GM18520 (cell line): ENCODE measurements at regions not wholly inside any gene's neighbourhood (a gene's known extent, or its start where the extent isn't known, plus 50 kb on each side); places are given as distances from the start of the nearest gene placed in this dataset.
"Not testable (repeated sequence)": the region's sequence is repeated elsewhere in the genome, so short reads cannot be mapped to it uniquely, and the experiment has no call there.

Source experiments
- ATAC-seq: cut with Tn5 transposase; IDR thresholded peaks from one replicate; pipeline ENCODE4 v1.9.1; 2021; ENCODE audit not compliant: unreplicated experiment

DNA sequence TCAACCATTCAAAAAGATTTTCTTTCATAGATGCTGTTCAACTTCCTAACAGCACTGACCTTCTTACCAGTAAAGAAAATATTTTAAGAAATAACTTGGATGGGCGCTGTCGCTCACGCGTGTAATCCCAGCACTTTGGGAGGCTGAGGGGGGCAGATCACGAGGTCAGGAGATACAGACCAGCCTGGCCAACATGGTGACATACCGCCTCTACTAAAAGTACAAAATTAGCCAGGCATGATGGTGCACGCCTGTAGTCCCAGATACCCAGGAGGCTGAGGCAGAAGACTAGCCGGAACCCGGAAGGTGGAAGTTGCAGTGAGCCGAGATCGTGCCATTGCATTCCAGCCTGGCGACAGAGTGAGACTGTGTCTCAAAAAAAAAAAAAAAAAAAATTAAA is 865.7 kb upstream of the SLC10A2 start:
- ATAC-seq, result no peak

DNA sequence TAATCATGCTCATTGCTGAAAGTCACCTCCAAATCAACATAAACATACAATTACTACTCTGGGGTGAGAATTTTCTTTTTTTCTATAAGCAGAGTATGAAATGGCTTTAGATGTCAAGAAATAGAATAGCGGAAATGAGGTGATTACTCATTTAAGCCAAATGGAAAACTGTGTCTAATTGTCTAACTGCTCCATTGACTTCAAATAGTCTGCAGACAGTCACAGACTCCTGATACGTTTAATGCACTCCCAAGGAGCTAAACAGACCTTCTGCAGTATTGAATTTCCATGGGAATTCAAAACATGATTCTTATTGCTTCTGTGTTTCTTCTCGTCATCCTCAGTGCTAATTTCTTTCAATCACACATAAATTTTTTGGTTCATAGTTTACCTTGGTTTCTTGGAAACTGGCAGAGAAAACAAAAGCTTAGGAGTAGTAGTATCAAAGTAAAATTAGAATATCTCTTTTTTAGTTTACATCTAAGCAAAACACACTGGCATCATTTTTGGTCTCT is 865.2 kb upstream of the SLC10A2 start:
- no peak for ATAC-seq

DNA sequence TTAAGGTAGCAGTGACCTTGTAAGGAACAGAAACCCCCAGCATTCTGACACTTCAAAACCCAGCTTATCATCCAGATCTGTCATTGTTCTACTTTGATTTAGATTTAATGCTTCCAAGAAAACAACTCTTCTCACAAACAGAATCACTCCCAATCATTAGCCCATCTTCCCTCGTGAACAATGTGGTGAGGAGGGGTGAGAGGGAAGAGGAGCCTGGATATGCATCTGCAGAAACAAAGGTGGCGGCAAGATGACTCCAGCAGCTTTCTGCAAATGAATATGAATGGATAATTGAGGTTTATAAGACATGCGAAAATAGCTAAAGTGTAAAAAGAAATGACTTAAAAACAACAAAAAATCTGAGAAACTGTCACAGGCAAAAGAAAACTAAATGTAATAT is 859.9 kb upstream of the SLC10A2 start:
- ATAC-seq, result no peak

GRCh38 chr13:103908911-103909310 is 842.7 kb upstream of the SLC10A2 start:
- no peak for ATAC-seq

DNA sequence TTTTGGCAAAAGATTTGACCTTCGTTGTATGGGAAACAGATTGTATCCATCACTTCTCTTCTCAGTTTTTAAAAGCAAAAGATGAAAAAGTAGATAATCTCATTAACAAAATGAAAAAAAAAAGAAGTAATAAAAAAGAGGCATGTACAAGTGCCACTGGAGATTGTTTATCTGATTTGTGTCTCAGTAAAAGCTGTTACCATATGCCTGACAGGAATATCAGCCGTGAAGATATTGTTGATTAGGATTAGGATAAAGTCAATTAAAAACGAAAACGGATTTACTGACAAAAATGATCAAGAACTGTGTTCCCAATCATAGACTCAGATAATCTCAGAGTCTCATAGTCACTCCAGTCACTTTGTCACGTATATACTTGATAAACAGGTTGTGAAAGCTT is 842.1 kb upstream of the SLC10A2 start:
- ATAC-seq, result no peak

DNA sequence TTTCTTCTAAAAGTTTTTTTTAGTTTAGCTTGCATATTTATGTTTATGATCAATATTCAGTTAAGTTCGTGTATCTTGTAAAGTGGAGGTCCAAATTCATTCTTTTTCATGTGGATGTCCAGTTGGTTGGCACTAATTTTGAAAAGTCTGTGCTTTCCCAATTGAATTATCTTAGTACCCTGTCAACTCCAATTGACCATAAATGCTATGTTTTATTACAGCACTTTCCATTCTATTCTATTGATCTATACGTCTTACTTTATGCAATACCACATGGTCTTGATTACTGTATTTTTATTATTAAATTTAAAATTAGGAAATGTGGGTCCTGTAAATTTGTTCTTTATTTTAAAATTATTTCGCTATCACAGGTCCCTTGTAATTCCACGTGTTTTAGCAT is 837.6 kb upstream of the SLC10A2 start:
- ATAC-seq, result no peak

DNA sequence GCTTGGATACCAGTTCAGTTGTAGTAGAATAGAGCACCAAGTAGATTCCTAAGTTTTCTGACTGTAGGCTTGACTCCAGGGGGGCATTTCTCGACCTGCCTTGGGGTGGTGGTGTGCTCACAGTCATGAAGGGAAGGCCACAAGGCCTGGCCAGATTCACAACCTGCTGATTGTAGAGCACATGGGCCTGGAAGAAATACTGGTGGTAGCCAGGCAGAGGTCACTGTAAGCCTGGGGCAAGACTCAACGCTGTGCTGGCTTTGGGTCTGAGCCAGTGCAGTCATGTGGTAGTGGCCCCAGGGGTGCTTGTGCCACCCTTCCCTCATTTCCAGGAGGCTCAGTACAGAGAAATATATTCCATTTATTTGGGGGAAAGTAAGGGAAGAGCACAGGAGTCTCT is 832.3 kb upstream of the SLC10A2 start:
- no peak for ATAC-seq

- ATAC-seq, result no peak
Observed at GRCh38 chr13:103895835-103896531, 829.8 kb upstream of the SLC10A2 start.

DNA sequence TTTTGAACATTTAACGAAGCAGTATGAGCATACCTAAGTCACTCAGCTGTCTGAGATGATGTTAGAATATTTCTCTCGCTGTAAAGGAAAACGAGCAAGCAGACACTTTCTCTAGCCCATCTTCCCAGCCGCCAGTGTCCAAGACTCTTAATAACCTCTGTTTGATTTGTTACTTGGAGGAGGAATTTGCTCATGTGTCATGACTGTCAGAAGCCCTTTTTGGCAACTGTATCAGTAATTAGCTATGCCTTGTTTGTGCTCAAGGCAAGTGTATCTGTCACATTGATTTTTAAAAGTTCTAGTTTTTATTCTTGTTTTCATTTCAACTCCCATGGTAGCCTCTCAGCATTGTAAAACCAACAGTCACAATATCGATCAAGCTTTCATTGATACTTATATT is 828.4 kb upstream of the SLC10A2 start:
- no peak for ATAC-seq

DNA sequence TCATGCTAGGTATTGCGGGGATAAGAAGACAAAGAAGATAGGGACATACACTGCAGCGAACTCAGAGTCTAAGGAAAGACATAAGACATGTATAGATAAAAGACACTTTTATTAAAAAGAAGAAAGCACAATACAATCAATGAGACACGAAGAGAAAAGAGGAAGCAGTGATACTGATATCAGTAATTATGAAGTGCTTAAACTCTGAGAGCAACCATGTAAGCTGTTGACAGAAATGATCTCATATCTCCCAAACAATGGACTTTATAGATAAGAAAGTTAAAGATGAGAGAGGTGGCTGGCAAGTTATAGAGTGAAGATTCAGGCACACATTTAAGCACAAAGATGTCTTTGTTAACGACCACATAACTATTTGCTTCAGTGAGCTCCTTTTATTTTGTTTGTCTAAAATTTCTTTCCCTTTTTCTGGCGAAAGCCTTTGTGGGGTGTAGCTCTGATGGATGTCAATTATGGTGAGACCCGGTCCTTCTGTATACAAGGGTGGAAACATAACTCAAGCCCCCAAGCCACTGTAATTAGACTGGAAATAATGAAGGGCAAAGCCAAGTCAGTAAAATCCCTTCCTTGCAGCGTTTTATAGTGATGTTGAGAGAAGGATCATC is 818.0 kb upstream of the SLC10A2 start:
- ATAC-seq, result no peak

GRCh38 chr13:103883698-103884097 is 817.5 kb upstream of the SLC10A2 start:
- no peak for ATAC-seq

DNA sequence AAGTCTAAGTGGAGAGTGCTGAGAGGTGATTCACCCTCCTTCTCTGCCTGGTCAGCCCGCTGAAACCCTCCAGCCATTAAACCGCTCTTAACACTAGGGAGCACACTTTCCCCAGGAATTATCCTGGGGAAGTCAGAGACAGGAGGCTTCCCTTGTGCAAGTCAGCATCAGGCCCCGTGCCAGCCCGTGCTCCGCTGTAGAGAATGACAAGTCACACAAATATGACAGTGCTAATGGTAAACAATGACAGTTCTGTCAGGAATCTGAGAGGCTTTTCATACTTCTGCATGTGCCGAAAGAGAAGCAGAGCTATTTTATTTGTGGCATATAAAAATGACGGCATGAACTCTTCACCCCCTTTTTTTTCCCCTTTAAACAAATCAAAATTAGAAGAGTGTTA is 816.9 kb upstream of the SLC10A2 start:
- no peak for ATAC-seq

DNA sequence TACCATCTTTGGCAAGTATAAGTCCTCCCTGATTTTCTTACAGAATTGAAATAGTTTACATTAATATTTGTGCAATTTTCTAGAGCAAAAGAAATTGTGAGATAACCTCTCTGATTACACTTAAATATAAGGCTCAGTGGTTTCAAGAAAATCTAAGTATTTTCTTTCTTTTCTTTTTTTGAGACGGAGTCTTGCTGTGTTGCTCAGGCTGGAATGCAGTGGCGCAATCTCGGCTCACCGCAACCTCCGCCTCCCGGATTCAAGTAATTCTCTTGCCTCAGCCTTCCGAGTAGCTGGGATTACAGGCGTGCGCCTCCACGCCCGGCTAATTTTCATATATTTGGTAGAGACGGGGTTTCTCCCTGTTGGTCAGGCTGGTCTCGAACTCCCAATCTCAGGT is 813.9 kb upstream of the SLC10A2 start:
- ATAC-seq, result not testable (repeated sequence)

DNA sequence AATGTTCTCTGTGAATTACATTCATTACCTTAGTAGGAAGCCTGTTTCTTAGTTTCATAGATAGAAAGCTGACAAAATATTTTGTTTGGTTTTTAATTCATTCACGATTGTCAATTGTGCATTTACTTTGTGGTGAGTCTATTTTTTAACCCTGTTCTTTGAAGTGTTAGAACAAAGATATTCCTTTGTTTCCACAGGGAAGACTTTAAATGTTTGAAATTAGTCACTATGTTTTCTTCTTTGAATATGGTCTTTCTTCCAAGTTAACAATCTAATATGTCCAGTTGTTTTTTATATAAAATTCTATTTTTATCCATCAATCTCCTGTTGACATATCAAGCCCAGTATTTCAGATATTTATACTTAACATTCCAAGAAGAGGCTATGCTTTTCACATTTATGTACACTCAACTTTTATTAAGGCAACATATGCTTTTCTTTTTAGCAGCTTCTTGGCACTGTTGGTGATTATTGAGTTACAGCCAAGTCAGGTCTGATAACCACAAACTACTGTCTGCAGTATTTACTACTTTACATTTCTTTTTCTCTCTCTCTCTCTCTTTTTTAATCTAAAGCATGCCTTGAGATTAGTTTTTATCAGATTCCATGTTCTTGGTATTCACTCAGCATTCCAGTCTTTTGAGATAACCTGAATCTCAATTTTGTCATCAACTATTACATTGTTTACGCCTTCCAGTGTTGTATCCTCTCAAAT is 812.8 kb upstream of the SLC10A2 start:
- no peak for ATAC-seq

DNA sequence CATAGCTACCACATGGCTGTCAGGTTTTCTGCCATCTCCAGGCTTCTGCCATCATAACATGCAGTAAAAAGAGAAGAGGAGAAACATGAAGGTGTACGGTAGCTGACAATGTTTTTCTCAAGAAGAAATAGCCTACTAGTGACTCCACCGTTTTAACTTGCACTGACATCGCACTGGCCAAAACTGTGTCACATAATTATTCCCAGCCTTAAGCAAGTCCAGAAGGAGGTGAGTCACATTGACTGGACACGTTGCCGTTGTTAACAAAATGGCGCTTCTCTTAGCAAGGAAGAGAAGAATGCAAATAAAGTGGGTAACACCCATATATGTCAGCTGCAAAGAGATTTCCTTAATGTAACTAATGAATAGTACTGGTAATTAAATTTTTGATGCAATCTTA is 810.4 kb upstream of the SLC10A2 start:
- ATAC-seq, result no peak

DNA sequence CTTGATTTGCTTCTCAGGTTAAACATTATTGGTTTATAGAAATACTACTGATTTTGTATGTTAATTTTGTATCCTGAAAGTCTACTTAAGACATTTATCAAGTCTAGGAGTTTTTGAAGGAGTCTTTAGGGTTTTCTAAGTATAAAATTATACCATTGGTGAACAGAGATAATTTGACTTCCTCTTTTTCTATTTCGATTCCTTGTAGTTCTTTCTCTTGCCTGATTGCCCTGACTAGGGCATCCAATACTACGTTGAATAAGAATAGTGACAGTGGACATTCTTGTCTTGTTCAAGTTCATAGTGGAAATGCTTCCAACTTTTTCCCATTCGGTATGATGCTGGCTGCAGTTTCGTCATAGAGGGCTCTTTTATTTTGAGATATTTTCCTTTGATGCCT is 807.5 kb upstream of the SLC10A2 start:
- ATAC-seq, result no peak

DNA sequence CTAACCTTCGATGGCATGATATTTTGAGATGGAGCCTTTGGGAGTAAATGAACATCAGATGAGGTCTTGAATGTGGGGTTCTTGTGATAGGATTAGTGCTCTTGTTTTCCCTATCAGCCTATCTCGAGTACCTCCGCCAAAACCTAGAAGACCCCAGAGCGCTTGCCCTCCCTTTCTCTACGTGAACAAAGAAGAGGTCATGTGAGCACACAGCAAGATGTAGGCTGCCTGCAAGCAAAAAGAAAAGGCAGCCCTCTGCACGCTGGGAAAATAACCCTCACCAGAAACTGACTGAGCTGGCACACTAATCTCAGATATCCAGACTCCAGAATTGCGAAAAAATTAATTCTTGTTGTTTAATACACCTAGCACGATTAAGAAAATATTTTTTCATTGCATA is 799.8 kb upstream of the SLC10A2 start:
- ATAC-seq, result no peak

- no peak for ATAC-seq
Observed at GRCh38 chr13:103862525-103862924, 796.3 kb upstream of the SLC10A2 start.

DNA sequence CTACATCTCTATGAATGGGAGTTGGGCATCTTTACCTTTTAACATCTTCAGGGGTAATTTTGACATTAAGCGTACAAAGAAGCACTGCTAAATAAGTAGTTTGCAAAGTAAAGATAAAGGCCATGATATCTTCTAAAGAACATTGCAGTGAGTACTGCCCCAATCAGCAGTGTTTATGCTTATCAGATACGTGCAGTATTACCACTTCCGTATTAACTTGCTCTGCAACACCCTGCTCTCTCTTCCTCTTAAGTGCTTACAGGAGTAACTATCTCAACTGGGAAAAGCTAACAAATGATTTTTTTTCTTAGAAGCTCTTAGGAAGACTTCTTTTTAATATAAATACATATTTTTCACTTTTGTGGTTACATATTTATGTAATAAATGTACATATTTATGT is 793.7 kb upstream of the SLC10A2 start:
- ATAC-seq, result no peak

DNA sequence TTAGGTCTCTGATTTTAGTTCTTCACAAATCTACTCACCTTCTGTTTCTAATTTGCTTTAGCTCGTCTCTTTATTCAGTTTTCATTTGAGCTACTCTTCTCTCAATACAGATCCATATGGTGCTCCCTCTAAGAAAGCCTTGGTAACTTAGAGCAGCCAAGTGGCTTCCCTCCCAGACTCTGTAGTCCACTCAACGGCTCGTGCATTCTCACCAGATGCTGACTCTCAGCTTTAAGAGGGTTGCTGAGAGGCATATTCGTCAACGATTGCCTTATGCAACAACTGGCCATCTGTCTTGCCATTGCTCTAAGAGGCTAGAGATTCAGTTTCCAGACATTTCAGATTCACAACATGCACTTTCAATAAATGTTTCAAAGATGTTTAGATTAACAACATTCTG is 785.8 kb upstream of the SLC10A2 start:
- no peak for ATAC-seq

GRCh38 chr13:103844471-103844870 is 778.3 kb upstream of the SLC10A2 start:
- no peak for ATAC-seq

- no peak for ATAC-seq
Observed at GRCh38 chr13:103839460-103839859, 773.2 kb upstream of the SLC10A2 start.
